Gastrocnemius medialis (tissue), 4 donors: ENCODE measurements at regions not wholly inside any gene's neighbourhood (a gene's known extent, or its start where the extent isn't known, plus 50 kb on each side); places are given as distances from the start of the nearest gene placed in this dataset.

ENCODE experiments used
- ATAC-seq, 2 donors: fragments of 150-250 bp; one replicate each; pipeline ENCODE4 v1.9.1; 2016
- DNase-seq, 2 donors: peaks; one replicate each; pipeline ENCODE4 v3.0.0-alpha.2; 2019
- H3K27ac ChIP-seq, 4 donors: fragments of 200-600 bp; sonication (generic); 1 replicate in 1 of 4; 2 replicates in 3 of 4; pipeline ENCODE4 v1.5.1; 2016 to 2018; ENCODE audit warnings: mild to moderate bottlenecking in 2 of 4, moderate library complexity in 1 of 4
- H3K27me3 ChIP-seq, 3 donors: fragments of 200-600 bp; sonication (generic) in 2 of 3; 1 replicate in 1 of 3; 2 replicates in 2 of 3; pipeline versions ENCODE4 v1.5.1 to v1.6.0; 2016 to 2019; ENCODE audit warnings: mild to moderate bottlenecking in 1 of 3, moderate library complexity in 1 of 3
- H3K36me3 ChIP-seq, 2 donors: fragments of 200-600 bp; sonication (generic) in 1 of 2; one replicate each; pipeline ENCODE4 v1.5.1; 2017 to 2018
- H3K4me1 ChIP-seq, 2 donors: fragments of 200-600 bp; sonication (generic) in 1 of 2; one replicate each; pipeline ENCODE4 v1.5.1; 2016 to 2017; ENCODE audit warnings: mild to moderate bottlenecking in 2 of 2
- H3K4me3 ChIP-seq, 4 donors: fragments of 200-600 bp; sonication (generic) in 3 of 4; 1 replicate in 1 of 4; 2 replicates in 3 of 4; pipeline ENCODE4 v1.5.1; 2016 to 2019; ENCODE audit warnings: mild to moderate bottlenecking in 2 of 4
- H3K9me3 ChIP-seq, 3 donors: fragments of 200-600 bp; sonication (generic) in 2 of 3; 1 replicate in 1 of 3; 2 replicates in 2 of 3; pipeline ENCODE4 v1.5.1; 2016 to 2019
- CTCF ChIP-seq, 5 experiments: fragments of 450-650 bp in 3 of 5; fragments of 200-600 bp in 2 of 5; sonication (generic) in 2 of 5; IDR thresholded peaks in 4 of 5; conservative IDR thresholded peaks in 1 of 5; 1 replicate in 4 of 5; 2 replicates in 1 of 5; pipeline ENCODE4 v1.5.1; 2016 to 2019; ENCODE audit warnings: antibody characterized with exemption in 5 of 5, mild to moderate bottlenecking in 3 of 5, moderate library complexity in 3 of 5
- POLR2A ChIP-seq, 2 donors: fragments of 450-650 bp; IDR thresholded peaks; one replicate each; pipeline ENCODE4 v1.6.1; 2017; ENCODE audit warnings: antibody characterized with exemption in 2 of 2, mild to moderate bottlenecking in 2 of 2, moderate library complexity in 2 of 2
- in situ Hi-C, 4 donors: fragments of 200-750 bp; cut with MboI; loops; one replicate each; pipeline versions ENCODE4 v1.15.0 to v1.8.0; 2017; ENCODE audit warnings: low sequenced_read_pairs in 4 of 4
- intact Hi-C: fragments of 100-400 bp; cut with DNase I; formaldehyde crosslinking; loops from one replicate; pipeline ENCODE4 v1.15.1; 2023; ENCODE audit warnings: low total_unique reads

DNA sequence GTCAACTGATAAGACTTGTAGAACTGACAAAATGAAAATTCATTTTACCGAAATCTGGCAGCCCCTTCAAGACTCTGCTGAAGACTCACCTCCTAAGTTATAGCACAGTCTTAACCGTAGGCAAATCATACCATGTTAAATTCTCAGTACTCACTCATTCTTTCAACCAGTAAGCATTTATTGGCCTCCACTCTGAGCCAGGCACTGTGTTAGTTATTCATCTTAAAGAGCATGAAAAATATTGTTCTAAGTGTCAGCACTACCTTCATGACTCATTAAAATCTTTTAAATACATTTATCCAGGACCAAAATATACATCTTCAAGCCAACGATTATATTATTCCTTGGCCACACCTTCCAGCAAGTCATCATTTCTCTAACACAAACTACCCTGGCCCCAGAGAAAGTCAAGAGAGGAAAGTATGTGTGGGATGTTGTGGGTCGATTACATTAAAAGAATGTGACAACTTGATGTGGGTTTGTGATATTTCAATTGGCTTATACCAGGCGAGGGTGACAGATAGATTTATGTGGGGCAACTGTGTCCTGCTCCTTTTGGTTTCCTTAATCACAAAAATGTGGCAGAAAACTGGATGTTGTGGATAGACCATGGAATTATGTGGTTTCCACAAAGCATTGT lies 55.0 kb downstream of the TMEM30B start:
- intact Hi-C loops, result no loop called here
- in situ Hi-C loops, result no loop called here
- ATAC-seq (no peak), DNase-seq (no peak)
- H3K27ac ChIP-seq, result peak overlapping the region in 2 of 4 donors; percentile 27 to 73
- no peak overlapping the region for H3K4me3 ChIP-seq
- no peak for TF ChIP-seq POLR2A (IDR thresholded peaks at IDR 0.05)
- no peak for TF ChIP-seq CTCF (IDR thresholded peaks at IDR 0.05 in 4 of 5, conservative IDR thresholded peaks at IDR 0.05 in 1 of 5)
- no peaks in the 10 kb centered on the region for H3K36me3 ChIP-seq
- peaks cover 30 to 38% of the 10 kb centered on the region in 2 donors for H3K4me1 ChIP-seq
- no peaks in the 10 kb centered on the region for H3K27me3 ChIP-seq
- no peaks in the 10 kb centered on the region for H3K9me3 ChIP-seq

GRCh38 chr14:61225344-61225743 lies 55.8 kb downstream of the TMEM30B start:
- ATAC-seq, result no peak
- Histone ChIP-seq H3K4me3 (no peak overlapping the region), H3K36me3 (no peaks in the 10 kb centered on the region), H3K27ac (peak overlapping the region in 1 of 4 donors; percentile 12), H3K27me3 (no peaks in the 10 kb centered on the region), H3K9me3 (no peaks in the 10 kb centered on the region), H3K4me1 (peaks cover 30 to 36% of the 10 kb centered on the region in 2 donors)
- TF ChIP-seq POLR2A (IDR thresholded peaks at IDR 0.05) (no peak), CTCF (IDR thresholded peaks at IDR 0.05 in 4 of 5, conservative IDR thresholded peaks at IDR 0.05 in 1 of 5) (no peak)
- in situ Hi-C loops (no loop called here), intact Hi-C loops (no loop called here)
- no peak for DNase-seq

GRCh38 chr14:61223552-61223951 lies 57.6 kb downstream of the TMEM30B start:
- H3K27ac ChIP-seq, result no peak overlapping the region
- ATAC-seq, result no peak
- in situ Hi-C loops (no loop called here), intact Hi-C loops (no loop called here)
- H3K9me3 ChIP-seq, result no peaks in the 10 kb centered on the region
- peak in 1 of 2 donors; percentile 23 for DNase-seq
- no peaks in the 10 kb centered on the region for H3K36me3 ChIP-seq
- H3K4me3 ChIP-seq, result no peak overlapping the region
- TF ChIP-seq CTCF (IDR thresholded peaks at IDR 0.05 in 4 of 5, conservative IDR thresholded peaks at IDR 0.05 in 1 of 5), result no peak
- no peak for TF ChIP-seq POLR2A (IDR thresholded peaks at IDR 0.05)
- H3K4me1 ChIP-seq, result peaks cover 16 to 23% of the 10 kb centered on the region in 2 donors
- no peaks in the 10 kb centered on the region for H3K27me3 ChIP-seq

DNA sequence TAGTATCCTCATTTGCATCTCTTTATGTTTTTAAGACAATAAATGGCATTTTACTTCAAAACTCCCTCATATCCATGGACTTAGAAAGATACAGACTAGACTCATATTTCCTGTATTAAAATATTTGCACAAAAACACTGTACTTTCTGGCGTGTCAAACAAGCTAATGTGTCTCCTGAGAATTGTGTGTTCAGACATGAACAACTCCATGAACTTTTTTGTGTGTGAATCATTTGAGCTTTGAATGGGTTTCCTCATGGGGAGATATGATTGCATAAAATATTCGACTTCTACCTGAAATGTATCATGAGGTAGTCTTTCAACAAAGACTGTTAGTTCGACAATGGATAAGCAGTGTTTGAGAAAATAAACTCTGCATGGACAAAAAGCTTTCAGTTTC lies 58.8 kb downstream of the TMEM30B start:
- no peak for TF ChIP-seq CTCF (IDR thresholded peaks at IDR 0.05 in 4 of 5, conservative IDR thresholded peaks at IDR 0.05 in 1 of 5)
- TF ChIP-seq POLR2A (IDR thresholded peaks at IDR 0.05), result no peak
- Histone ChIP-seq H3K4me1 (peaks cover 17 to 19% of the 10 kb centered on the region in 2 donors), H3K4me3 (no peak overlapping the region), H3K36me3 (no peaks in the 10 kb centered on the region), H3K27ac (no peak overlapping the region), H3K27me3 (no peaks in the 10 kb centered on the region), H3K9me3 (no peaks in the 10 kb centered on the region)
- ATAC-seq (peak in 1 of 2 donors; percentile 16), DNase-seq (no peak)
- intact Hi-C loops (no loop called here), in situ Hi-C loops (no loop called here)

DNA sequence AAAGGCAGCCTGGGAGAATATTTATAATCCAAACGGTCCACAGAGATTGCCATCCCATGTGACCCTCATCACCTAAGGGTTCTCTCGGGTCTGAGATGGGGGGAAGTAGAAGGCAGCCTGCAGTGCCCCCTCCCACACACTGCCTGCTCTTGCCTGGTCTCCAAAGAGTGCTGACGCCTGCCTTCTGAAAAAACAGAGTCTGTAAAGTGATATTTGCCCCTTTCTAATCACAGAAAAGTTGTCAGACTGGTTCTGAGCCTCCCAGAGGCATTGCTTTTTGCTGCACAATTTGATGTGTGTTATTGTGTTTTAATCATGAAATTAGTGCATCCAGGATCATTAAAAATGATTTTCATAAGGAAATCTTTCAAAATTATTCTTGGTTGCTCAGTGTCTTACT lies 59.2 kb downstream of the TMEM30B start:
- in situ Hi-C loops (no loop called here), intact Hi-C loops (no loop called here)
- Histone ChIP-seq H3K9me3 (no peaks in the 10 kb centered on the region), H3K4me3 (no peak overlapping the region), H3K27ac (no peak overlapping the region), H3K36me3 (no peaks in the 10 kb centered on the region), H3K27me3 (no peaks in the 10 kb centered on the region), H3K4me1 (peaks cover 16 to 17% of the 10 kb centered on the region in 2 donors)
- no peak for TF ChIP-seq CTCF (IDR thresholded peaks at IDR 0.05 in 4 of 5, conservative IDR thresholded peaks at IDR 0.05 in 1 of 5)
- no peak for TF ChIP-seq POLR2A (IDR thresholded peaks at IDR 0.05)
- no peak for DNase-seq
- ATAC-seq, result no peak
